Stimulated activated CD4-positive, alpha-beta T cell treated with anti-CD3 and anti-CD28 coated beads, Interleukin-1b, Interleukin-23, amount 100 ng/mL, for 24 hours (primary cell): ENCODE measurements at regions not wholly inside any gene's neighbourhood (a gene's known extent, or its start where the extent isn't known, plus 50 kb on each side); places are given as distances from the start of the nearest gene placed in this dataset.
"Not testable (repeated sequence)": the region's sequence is repeated elsewhere in the genome, so short reads cannot be mapped to it uniquely, and the experiment has no call there.

Source experiments
- DNase-seq, 4 experiments: peaks; one replicate each; pipeline ENCODE4 v3.0.0-alpha.2; 2020; ENCODE audit warnings: low read depth in 4 of 4, low spot score in 1 of 4

DNA sequence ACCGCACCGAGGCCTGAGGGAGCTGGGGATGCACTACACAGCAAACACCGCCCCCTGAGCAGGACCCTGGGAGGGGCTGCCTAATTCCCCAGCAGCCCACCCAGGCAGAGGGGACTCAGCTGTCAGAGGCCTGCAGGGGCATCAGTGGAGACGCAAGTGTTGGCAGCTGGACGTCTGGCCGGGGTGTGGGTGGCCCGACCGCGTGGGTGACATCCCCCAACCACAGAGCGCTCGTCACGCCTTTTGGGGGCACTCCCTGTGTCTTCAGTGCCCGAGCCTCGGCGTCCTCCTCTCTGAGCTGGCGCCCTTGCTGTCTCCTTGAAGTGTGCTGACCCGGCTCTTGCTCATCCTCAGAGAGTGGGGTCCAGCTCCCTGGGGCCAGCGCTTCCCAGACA, 150.2 kb downstream of the BRD1 start:
- no peak for DNase-seq

DNA sequence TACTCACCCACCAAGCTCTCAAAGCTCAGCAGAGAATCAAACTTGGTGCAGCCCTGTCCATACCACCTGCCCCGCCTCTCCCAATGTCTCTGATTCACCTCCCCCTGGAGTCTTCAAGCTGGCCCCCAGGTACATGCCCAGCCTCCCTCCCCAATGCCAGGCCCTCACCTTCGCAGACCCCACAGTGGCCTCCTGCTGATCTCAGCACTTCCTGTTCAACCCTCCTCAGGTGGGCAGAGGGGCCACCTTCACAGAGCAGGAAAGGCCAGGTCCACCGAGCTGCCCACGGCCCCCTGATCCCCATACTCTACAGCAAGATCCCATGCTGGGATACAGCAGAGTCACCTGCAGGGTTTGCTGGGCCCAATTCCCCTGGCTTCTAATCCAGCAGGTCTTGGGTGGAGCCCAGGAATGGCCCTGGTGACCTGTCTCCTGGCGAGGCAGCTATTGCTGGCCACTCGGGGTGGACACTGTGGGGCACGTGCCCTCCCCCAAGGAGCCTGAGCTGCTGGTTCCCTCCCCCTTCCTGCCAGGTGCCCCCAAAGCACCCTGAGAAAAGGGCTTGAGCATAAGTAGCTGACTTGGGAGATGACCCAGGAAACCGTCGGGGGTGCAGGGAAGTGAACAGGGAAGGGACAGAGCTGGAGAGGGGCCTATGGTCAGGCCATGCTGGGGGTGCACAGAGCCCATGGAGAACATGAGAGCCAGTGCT, 150.7 kb downstream of the BRD1 start:
- DNase-seq = no peak

DNA sequence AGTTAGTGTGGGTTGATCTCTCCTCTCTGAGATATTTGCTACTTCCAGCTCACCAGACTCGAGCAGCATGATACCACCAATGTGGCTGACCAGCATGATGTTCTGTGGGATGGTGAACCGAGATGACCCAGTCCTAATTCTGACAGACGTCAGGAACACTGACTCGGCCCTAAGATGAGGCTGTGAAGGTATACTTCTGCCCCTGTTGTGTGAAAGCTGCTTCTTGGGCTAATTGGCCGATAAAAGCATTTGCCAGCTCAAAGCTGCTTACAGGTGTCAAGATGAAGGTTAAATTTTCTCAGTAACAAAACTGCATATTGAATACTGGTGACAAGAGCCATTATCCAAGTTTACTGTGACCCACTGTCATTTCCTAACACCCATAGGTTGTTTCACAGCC, 151.4 kb downstream of the BRD1 start:
- no peak for DNase-seq

DNA sequence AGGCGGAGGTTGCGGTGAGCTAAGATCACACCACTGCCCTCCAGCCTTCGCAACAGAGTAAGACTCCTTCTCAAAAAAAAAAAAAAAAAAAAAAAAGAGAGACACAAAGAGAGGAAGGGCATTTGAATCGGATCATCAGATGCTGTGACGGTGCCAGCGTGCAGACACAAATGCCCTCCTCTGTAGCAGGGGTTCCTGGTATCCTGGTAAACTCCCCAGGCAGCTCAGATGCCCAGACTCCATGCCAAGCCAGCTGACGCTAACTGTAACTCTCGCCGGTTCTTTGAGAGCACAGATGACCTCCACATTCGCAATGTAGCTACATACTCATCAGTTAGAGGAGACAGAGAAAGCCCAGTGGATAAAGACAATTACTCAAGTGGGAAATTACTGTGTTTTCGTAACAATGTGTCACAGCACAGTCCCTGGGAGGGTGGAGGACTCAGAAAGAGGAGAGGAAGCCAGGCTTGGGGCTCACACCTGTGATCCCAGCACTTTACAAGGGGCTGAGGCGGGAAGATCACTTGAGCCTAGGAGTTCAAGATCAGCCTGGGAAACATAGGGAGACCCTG, 153.1 kb downstream of the BRD1 start:
- no peak for DNase-seq

DNA sequence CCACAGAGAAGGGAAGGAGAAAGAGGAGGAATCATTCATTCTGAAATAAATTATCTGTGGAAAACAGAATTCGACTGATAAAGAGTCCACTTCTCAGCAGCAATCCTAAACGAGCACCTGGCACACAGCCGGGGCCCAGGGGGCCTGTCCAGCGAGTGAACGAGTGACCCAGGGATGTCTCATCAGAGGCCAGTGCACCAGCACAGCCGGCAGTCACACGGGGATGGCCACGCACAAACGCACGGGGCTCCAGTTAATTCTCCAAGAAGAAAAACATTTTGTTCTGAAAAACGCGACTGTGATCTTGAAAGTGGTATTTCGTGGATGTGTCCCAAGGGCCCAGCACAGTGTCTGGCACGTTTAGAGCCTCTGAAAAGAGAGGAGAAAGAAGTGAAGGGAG, 154.6 kb downstream of the BRD1 start:
- DNase-seq = no peak

DNA sequence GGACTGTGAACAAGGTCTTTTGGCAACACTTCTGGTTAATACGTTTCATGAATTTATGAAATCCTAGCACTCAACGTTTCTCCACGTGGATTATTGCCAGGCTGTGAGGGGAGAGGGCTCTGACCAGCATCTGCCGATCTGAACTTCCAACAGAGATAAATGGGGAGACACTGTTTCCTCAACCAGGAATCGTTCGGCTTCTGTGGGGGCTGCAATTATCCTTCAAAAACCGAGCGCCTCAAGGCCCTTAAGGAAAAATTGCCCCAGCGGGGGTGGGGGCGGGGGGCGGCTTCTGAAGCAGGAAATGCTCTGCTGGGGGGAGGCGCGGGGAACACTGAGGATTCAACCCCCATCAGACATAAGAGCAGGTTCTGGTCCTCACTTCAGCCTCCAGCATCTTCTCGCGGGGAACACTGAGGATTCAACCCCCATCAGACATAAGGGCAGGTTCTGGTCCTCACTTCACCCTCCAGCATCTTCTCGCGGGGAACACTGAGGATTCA, 155.6 kb downstream of the BRD1 start:
- DNase-seq = no peak

DNA sequence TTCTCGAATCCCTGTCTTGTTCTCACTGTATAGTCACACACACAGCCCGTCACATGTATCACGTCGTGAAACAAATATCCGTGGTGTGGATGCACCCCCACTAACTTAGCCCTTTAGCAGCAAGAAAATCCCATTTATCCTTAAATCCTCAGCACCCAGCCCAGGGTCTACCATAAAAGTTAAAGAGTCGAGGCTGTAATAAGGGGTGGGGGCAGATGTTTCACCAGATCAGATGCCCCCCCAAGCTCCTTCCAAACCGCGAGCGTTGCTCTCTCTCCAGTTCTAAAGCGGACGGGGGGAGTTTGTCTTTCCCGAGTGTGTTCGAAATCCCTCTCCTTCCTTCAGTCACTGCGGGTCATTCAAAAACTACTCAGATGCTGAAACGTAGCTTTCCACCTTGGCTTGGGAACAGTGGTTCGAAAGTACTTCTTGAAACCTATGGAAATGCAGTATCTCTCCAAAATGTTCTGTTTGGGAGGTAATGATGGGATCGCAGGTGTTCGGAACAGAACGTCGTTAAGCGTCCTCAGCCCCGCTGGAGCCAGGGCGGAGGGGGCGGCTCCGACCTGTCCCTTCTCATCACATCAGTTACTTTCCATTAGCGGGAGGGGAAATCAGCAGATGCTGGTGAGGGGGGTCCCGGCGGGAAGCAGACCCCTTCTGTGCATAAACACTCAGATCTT, 156.2 kb downstream of the BRD1 start:
- DNase-seq = no peak

DNA sequence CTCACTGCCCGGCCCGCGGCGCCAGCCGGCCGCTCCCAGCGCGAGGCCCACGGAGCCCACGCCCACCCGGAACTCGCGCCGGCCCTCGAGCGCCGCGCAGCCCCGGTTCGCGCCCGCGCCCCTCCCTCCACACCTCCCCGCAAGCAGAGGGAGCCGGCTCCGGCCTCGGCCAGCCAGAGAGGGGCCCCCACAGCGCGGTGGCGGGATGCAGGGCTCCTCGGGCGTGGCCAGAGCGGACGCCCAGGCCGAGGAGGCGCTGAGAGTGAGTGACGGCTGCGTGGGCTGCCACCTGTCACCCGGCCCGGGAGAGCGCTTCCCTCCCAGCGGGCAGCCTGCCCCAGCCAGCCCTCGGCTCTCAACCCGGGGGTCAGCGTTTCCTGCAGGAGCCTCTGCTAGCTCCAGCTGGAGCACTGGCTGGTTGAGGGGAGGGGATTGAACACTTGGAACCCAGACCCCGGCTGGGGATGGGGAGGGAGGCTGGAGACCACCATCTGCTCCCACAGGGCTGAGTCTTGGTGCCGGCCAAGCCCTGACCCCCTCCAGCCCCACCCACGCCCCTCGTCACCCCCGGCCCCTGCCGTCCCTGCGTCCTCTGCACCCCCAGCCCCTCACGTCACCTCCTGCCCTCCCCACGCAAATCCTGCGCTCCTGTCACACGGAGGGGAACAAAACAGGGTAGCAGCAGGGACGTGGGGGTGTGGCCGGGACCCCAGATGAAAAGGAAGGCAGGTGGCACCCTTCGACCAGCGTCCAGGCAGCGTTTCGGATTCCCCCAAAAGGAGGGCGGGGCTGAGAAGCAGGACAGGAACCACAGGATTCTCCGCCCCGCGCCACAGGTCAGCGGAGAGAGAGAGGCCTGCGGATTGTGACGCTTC, 157.0 kb downstream of the BRD1 start:
- no peak for DNase-seq

DNA sequence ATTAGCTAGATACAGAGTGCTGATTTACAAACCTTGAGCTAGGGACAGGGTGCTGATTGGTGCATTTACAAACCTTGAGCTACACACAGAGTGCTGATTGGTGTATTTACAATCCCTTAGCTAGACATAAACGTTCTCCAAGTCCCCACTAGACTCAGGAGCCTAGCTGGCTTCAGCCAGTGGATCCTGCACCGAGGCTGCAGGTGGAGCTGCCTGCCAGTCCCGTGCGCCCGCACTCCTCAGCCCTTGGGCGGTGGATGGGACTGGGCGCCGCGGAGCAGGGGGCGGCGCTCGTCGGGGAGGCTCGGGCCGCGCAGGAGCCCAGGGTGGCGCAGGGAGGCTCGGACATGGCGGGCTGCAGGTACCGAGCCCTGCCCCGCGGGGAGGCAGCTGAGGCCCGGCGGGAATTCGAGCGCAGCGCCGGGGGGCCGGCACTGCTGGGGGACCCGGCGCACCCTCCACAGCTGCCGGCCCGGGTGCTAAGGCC, 157.7 kb downstream of the BRD1 start:
- not testable (repeated sequence) for DNase-seq

DNA sequence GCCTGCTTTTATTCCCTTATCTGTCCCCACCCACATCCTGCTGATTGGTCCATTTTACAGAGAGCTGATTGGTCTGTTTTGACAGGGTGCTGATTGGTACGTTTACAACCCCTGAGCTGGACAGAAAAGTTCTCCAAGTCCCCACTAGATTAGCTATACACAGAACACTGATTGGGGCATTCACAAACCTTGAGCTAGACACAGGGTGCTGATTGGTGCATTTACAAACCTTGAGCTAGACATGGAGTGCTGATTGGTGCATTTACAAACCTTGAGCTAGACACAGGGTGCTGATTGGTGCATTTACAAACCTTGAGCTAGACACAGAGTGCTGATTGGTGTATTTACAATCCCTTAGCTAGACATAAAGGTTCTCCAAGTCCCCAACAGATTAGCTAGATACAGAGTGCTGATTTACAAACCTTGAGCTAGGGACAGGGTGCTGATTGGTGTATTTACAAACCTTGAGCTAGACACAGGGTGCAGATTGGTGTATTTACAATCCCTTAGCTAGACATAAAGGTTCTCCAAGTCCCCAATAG, 158.2 kb downstream of the BRD1 start:
- not testable (repeated sequence) for DNase-seq

DNA sequence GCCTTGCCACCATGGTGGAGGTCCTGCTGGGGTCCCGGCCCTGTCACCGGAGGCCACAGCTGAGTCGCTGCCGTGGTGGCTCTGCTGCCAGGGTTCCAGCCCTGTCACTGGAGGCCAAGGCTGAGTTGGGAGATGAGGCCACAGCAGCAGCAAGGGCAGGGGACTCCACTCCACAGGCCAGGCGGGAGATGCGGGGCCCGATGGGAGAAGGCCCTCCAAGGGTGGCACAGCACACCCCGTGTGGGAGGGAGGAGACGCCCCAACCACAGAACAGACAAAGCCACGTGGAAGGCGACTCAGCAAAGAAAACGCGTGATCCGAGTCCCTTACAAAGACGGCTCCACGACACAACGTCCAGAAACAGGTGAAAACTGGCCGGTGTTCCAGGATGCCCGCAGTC, 159.3 kb downstream of the BRD1 start:
- no peak for DNase-seq

DNA sequence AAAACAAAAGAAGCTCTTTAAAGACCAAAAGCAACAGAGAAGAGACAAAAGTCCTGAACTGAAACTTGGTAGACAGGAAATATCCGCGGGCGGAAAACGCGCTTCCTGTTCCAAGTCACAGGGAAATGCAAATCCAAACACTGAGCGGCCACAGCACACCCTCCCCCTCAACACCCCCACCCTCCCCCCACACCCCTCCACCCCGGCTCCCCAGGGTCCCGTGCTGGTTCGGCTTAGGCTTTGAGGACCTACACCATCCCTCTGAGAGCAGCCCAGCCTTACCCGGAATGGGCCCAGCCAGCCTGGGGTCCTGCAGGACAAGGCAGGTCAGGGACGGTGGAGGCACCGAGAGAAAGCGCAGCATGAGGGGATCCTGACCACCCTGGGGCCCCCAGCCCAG, 160.4 kb downstream of the BRD1 start:
- DNase-seq = no peak

DNA sequence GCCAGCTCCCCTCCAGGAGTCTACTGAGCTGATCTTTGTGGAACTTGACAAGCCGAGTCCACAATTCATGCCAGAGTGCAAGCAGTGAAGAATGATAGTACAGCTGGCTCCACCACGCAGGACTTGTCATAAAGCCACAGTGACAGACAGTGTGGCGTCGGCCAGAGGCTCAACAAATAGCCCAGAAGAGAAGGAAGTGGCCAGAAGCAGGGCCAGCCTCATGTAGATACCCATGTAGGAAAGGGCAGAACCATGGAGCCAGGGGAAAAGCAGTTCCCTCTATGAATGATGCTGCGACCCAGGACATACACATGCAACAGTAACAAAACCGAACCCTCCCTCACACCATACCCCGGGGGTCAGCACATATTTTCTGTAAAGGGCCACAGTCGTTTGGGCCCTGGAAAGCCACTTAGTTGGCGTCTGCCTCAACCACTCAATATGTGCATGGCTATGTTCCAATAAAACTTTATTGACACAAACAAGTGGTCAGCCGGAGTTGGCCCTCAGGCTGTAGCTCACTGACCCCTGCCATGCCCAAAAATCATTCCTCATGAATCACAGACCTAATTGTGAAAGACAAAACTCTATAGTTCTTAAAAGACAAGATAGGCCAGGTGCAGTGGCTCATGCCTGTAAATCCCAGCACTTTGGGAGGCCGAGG, 161.4 kb downstream of the BRD1 start:
- DNase-seq = no peak

DNA sequence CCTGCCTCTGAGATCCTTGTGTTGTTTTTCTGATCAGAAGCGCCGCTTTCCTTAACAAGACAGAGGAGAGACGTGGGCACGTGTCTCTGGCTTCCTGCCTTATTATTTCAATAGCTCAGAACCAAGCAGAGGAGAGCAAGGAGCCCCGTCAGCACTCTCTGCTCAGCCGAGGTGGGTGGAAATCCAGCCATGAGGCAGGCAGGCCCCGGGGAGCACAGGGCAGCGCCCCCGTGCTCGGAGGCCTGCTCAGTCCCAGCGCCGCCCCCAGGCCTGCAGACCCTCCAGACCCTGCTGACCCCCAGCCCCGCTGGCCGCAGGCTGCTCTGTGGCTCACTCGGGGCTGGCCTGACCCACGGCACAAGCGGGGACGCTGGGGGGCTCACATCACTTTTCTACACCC, 162.8 kb downstream of the BRD1 start:
- no peak for DNase-seq

DNA sequence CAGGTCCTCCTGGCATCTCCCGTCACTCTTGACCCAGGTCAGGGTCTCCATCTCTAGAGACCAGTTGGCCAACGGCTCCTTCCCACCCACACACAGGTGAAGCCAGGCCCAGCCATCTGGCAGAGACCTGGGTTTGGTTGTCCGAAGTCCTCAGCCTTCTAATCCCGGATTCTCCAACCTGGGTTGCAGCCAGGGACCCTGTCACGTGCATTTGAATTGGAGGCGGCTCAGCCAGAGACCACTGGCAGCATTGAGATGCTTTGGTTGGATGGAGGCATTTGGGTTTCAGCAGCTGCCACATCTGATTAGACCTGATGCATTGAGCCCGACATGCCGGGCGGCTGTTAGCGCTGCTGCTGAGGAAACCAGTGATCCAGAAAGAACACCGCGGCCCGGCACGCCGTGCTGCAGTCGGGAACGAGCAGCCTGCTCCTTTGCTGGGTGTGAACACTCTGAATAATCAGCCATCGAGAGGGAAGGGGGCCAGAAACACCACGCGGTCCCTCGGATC, 163.2 kb downstream of the BRD1 start:
- DNase-seq = no peak

DNA sequence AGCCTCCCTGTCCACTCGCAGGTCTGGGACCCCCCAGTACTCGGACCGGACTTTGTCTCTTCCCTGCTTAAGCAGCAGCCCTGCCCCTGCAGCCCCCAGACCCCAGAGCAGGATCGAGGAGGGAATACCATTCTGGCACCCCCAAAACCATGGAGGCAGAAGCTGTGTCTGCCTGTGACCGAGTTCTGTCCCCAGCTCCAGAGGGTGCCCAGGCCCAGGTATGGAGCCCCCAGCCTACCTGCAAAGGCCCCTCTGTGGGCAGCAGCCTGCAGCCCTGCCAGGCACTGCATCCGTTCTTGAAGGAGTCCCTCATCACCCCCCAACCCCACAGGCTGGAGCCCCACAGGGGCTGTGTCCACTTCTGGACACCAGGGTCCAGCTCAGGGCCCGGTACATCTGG, 163.8 kb downstream of the BRD1 start:
- no peak for DNase-seq

DNA sequence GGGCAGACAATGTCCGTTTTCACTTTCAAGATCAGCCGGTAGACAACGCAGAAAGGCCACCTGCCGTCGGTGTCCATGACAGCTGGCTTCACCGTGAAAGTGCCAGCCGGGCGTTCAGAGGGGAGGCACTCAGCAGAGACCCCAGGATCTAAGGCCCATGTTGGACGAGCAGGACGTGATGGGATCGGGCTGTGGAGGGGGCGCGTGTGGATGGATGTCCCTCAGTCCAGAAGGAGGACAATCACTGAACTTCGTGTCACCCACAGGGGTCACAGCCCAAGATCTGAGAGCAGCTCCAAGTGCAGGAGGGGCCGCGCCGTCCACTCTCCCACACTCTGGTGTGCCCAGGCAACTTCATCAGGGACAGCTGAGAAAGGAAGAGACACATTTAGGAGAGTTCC, 164.4 kb downstream of the BRD1 start:
- no peak for DNase-seq

DNA sequence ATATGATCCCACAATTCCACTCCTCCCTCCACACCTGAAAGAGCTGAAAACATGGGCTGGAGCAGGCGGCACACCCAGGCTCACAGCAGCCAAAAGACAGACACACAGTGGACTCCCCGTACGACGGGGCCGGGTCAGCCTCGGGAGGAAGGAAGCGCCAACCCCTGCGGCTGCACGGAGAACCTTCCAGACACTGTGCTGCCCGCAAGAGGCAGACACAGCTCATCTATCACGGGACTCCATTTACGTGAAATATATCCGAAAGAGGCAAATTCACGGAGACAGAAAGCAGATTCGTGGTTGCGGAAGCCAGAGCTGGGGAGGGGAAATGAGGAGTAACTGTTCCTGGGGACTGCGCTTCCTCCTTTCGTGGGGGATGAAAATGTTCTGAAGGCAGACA, 165.0 kb downstream of the BRD1 start:
- no peak for DNase-seq

DNA sequence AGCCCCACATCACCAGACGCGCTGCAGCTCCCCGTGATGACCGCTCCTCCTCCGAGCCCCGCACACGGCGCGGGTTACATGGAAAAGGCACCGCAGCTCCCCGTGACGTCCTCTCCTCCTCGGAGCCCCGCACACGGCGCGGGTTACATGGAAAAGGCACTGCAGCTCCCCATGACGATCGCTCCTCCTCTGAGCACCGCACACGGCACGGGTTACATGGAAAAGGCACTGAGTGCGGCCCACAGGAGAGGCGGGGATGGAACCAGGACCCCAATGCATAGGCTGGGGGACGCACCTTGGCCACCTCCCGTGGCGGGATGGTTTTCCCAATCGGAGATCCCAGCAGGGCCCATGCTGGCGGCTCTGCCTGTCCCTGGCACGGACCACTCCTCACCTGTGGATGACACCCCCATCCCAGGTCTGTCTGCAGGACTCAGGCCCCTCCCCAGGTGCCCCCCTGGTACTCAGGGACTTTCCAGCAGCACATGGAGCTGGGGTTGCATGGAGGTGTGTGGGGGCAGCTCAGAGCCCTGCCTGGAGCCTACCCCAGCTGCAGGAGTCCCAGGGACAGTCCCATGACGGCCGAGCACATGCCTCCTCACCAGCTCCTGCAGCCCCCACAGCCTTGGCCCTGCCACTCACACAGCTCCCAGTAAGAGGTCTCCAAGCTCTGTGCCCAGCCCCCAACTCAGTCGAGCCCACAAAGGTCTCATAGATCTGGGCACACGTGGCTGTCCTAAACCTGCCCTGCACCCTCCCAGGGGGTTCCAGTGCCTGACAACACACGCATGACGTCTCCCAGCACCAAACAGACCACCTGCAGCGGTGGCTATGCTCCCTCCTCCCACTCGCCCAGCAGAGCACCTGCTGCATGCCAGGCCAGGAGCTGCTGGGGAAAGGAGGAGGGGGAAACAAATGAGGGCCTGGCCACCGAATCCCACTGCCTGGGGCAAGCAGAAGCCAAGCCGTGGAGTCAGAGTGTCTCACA, 166.6 kb downstream of the BRD1 start:
- no peak for DNase-seq
